Medulla oblongata (tissue), 1 donor: ENCODE measurements at regions not wholly inside any gene's neighbourhood (a gene's known extent, or its start where the extent isn't known, plus 50 kb on each side); places are given as distances from the start of the nearest gene placed in this dataset.
"Not testable (repeated sequence)": the region's sequence is repeated elsewhere in the genome, so short reads cannot be mapped to it uniquely, and the experiment has no call there.

Source experiments
- DNase-seq: peaks from one replicate; pipeline ENCODE4 v3.0.0-alpha.2; 2015; ENCODE audit errors: extremely low spot score

- DNase-seq, result no peak
Measured at GRCh38 chr18:60319129-60319528, 53.4 kb downstream of the MC4R start.

- no peak for DNase-seq
Measured at GRCh38 chr18:60311676-60312360, 60.8 kb downstream of the MC4R start.

GRCh38 chr18:60295674-60296073, 76.9 kb downstream of the MC4R start:
- DNase-seq, result no peak

GRCh38 chr18:60292186-60292585, 80.4 kb downstream of the MC4R start:
- no peak for DNase-seq

GRCh38 chr18:60279391-60279790, 93.2 kb downstream of the MC4R start:
- DNase-seq, result no peak

- DNase-seq, result no peak
Measured at GRCh38 chr18:60277855-60278480, 94.6 kb downstream of the MC4R start.

- DNase-seq, result no peak
Measured at GRCh38 chr18:60267391-60268058, 105.0 kb downstream of the MC4R start.

GRCh38 chr18:60266558-60266957, 106.0 kb downstream of the MC4R start:
- DNase-seq, result no peak

GRCh38 chr18:60259052-60259681, 113.4 kb downstream of the MC4R start:
- DNase-seq, result no peak

- DNase-seq, result no peak
Measured at GRCh38 chr18:60249388-60249787, 123.2 kb downstream of the MC4R start.

- DNase-seq, result no peak
Measured at GRCh38 chr18:60248336-60249330, 123.9 kb downstream of the MC4R start.

GRCh38 chr18:60247103-60247502, 125.5 kb downstream of the MC4R start:
- no peak for DNase-seq

GRCh38 chr18:60246606-60247005, 126.0 kb downstream of the MC4R start:
- no peak for DNase-seq

GRCh38 chr18:60245096-60245495, 127.5 kb downstream of the MC4R start:
- no peak for DNase-seq

- DNase-seq, result not testable (repeated sequence)
Measured at GRCh38 chr18:60239024-60239710, 133.4 kb downstream of the MC4R start.

- DNase-seq, result no peak
Measured at GRCh38 chr18:60235164-60235563, 137.4 kb downstream of the MC4R start.

GRCh38 chr18:60232541-60232940, 140.0 kb downstream of the MC4R start:
- DNase-seq, result no peak

- DNase-seq, result no peak
Measured at GRCh38 chr18:60228609-60229595, 143.7 kb downstream of the MC4R start.

GRCh38 chr18:60215432-60215831, 157.1 kb downstream of the MC4R start:
- DNase-seq, result no peak

GRCh38 chr18:60209042-60209441, 163.5 kb downstream of the MC4R start:
- no peak for DNase-seq
